ENCODE measurements at regions not wholly inside any gene's neighbourhood (a gene's known extent, or its start where the extent isn't known, plus 50 kb on each side); places are given as distances from the start of the nearest gene placed in this dataset.
"Not testable (repeated sequence)": the region's sequence is repeated elsewhere in the genome, so short reads cannot be mapped to it uniquely, and the experiment has no call there.

- DNase-seq, result no peak
Measured at GRCh38 chr4:85106805-85107336, 140.4 kb upstream of the WDFY3 start.

- DNase-seq, result no peak
Measured at GRCh38 chr4:85107553-85107952, 141.1 kb upstream of the WDFY3 start.

GRCh38 chr4:85113706-85114105 lies 147.2 kb upstream of the WDFY3 start:
- DNase-seq, result no peak

- no peak for DNase-seq
Measured at GRCh38 chr4:85114526-85114925, 148.0 kb upstream of the WDFY3 start.

GRCh38 chr4:85116008-85116407 lies 149.5 kb upstream of the WDFY3 start:
- DNase-seq, result no peak

GRCh38 chr4:85125688-85126087 lies 159.2 kb upstream of the WDFY3 start:
- DNase-seq, result no peak

GRCh38 chr4:85126991-85127591 lies 160.6 kb upstream of the WDFY3 start:
- no peak for DNase-seq

GRCh38 chr4:85127653-85128052 lies 161.2 kb upstream of the WDFY3 start:
- peak; percentile 39 for DNase-seq

- no peak for DNase-seq
Measured at GRCh38 chr4:85128246-85129204, 162.0 kb upstream of the WDFY3 start.

- DNase-seq, result not testable (repeated sequence)
Measured at GRCh38 chr4:85129354-85130125, 163.1 kb upstream of the WDFY3 start.

GRCh38 chr4:85132117-85132516 lies 165.6 kb upstream of the WDFY3 start:
- no peak for DNase-seq

- DNase-seq, result no peak
Measured at GRCh38 chr4:85132570-85132969, 166.1 kb upstream of the WDFY3 start.

GRCh38 chr4:85139749-85140148 lies 173.3 kb upstream of the WDFY3 start:
- DNase-seq, result not testable (repeated sequence)

GRCh38 chr4:85142451-85142850 lies 176.0 kb upstream of the WDFY3 start:
- peak; percentile 3 for DNase-seq

GRCh38 chr4:85147481-85148076 lies 181.1 kb upstream of the WDFY3 start:
- DNase-seq, result peak; percentile 80

GRCh38 chr4:85149676-85150075 lies 183.2 kb upstream of the WDFY3 start:
- no peak for DNase-seq

- DNase-seq, result no peak
Measured at GRCh38 chr4:85151371-85151770, 184.9 kb upstream of the WDFY3 start.

- DNase-seq, result no peak
Measured at GRCh38 chr4:85151786-85152185, 185.3 kb upstream of the WDFY3 start.

- DNase-seq, result no peak
Measured at GRCh38 chr4:85152480-85152879, 186.0 kb upstream of the WDFY3 start.

- DNase-seq, result no peak
Measured at GRCh38 chr4:85153221-85153620, 186.7 kb upstream of the WDFY3 start.

- DNase-seq, result no peak
Measured at GRCh38 chr4:85154591-85154990, 188.1 kb upstream of the WDFY3 start.

- no peak for DNase-seq
Measured at GRCh38 chr4:85165808-85166207, 199.3 kb upstream of the WDFY3 start.

- no peak for DNase-seq
Measured at GRCh38 chr4:85166318-85166717, 199.8 kb upstream of the WDFY3 start.
